HuH-7 (cell line): ENCODE measurements at regions not wholly inside any gene's neighbourhood (a gene's known extent, or its start where the extent isn't known, plus 50 kb on each side); places are given as distances from the start of the nearest gene placed in this dataset.
"Not testable (repeated sequence)": the region's sequence is repeated elsewhere in the genome, so short reads cannot be mapped to it uniquely, and the experiment has no call there.

Experiments used
- DNase-seq: peaks from one replicate; pipeline ENCODE4 v3.0.0; 2011; ENCODE audit warnings: low spot score

GRCh38 chr14:83830316-83830715 is 1699.6 kb upstream of the FLRT2 start:
- DNase-seq: no peak

DNA sequence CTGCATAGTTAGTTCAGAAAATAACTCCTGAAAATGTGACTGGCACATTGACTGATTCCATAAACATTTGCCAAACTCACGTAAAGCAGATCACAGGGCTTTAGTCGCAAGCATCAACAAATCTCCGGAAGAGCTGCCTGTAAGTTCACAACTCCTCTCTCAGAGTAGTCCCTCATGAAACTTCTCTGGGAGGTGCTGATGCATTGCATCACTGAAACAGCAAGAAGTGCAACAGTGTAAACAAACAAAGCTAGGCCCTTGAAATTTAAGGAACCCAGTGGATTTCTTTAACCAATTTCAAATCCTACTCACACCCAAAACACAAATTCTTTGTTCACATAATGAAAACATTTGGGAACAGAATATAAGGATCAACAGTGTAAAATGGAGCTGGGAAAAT is 1691.7 kb upstream of the FLRT2 start:
- DNase-seq: no peak

GRCh38 chr14:83842547-83842946 is 1687.4 kb upstream of the FLRT2 start:
- no peak for DNase-seq

- DNase-seq: no peak
These were observed 1682.8 kb upstream of the FLRT2 start for GRCh38 chr14:83847102-83847501.

DNA sequence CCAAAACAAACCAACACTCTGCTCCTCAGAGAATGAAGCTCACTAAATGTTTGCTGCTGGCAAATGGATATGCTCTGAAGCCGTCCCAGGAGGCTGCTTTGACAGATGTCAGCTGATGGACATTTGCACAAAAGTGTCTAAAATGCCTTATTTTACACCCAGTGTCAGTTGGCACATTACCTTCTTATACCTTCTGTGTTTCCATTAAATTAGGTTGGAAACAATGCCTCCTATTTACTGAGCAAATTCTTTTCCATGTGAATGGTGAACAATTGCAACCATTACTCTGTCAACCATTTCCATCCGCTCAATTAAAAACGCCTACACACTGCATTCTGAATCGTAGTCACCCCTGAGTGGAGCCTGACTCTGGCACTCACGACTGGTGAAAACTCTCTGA is 1679.9 kb upstream of the FLRT2 start:
- no peak for DNase-seq

DNA sequence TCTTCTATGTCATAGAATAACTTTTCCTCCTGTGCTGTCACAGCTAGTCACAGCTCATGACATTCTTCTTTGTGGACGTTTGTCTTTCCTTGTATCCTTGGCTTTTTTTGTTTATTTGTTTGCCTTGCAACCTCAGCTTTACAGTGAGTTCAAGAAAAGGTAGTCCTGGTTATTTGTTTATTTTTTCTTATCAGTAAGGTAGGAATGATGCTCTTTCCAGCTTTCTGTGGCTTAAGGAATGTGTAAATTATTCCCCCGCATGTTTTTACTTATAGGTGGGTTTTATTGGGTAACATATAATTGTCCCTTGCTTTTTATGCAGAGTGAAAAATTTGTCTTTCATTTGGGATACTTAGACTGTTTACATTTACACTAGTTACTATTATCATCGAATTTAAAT is 1673.6 kb upstream of the FLRT2 start:
- DNase-seq: no peak

- DNase-seq: no peak
These were observed 1669.3 kb upstream of the FLRT2 start for GRCh38 chr14:83860631-83861155.

DNA sequence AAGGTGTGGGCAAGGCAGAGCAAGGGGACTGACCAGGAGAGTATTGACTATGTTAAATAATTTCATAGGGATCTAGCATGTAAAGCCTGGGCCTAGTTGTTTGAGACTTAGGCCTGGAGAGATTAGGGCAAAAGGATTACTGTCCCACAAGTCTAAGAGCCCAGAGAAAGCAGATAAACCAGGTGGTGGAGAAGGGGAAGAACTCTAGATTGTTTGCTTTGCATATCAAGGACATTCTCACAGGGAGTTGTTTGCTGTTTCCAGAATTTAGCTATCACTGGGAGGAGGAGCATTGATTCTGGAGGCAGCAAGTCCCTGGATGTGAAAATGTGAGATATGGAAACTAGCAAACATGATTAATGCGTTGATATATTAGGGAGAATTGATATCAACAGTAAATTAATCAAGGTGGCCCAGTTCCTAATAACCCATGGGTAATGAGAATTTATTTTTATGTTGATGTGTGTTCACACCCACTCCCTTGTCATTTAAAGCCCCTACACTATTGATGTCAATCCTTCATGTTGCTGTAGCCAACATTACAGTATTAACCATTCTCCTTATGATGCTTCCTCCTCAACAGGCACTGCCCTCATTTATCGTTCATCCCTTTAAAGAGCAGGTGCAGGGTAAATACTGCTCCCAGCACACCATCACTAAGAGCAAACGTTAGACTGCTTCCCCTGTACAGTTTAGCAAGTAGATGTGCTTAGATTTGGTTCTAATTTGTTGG is 1666.7 kb upstream of the FLRT2 start:
- DNase-seq: no peak

- DNase-seq: no peak
These were observed 1665.8 kb upstream of the FLRT2 start for GRCh38 chr14:83864106-83864505.

- no peak for DNase-seq
These were observed 1662.2 kb upstream of the FLRT2 start for GRCh38 chr14:83867566-83868225.

GRCh38 chr14:83870546-83871270 is 1659.2 kb upstream of the FLRT2 start:
- no peak for DNase-seq

DNA sequence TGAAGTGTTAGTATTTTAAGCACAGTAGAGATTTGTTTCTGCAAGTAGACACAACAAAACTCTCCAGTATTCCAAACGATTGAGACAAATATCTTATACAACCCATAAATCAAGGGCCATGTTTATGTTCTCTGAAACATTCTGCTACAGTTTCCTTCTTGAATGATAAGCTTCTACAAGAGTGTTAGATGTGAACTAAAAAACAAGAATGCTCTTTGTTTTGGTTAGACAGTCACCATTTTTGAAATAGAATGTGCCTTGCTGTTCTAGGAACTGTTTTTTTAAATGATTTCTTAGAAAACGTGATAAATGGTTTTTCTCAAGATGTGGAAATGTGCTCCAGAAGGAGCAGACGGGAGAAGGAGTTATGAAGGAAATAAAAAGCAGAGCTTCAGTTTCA is 1656.3 kb upstream of the FLRT2 start:
- no peak for DNase-seq

- no peak for DNase-seq
These were observed 1655.3 kb upstream of the FLRT2 start for GRCh38 chr14:83874662-83875061.

DNA sequence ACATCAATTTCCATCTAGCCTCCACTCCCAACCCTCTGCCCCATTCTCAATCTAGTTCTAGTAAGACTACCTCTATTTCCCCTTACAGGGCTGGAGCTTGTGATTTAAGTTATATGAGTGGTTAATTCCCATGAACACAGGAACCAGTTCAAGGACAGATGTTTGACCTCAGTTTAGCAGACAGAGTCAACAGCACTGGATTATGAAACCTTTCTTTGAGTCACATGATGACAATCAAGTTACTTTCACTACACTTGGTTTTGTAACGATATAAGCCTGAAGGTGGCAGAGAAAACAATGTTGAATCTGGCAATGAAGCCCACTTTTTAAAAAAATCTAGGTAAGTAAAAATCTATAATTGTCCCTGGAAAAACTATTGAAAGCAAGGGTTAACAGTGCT is 1646.2 kb upstream of the FLRT2 start:
- DNase-seq: no peak

GRCh38 chr14:83885837-83886293 is 1644.1 kb upstream of the FLRT2 start:
- no peak for DNase-seq

GRCh38 chr14:83887866-83888265 is 1642.1 kb upstream of the FLRT2 start:
- DNase-seq: no peak

DNA sequence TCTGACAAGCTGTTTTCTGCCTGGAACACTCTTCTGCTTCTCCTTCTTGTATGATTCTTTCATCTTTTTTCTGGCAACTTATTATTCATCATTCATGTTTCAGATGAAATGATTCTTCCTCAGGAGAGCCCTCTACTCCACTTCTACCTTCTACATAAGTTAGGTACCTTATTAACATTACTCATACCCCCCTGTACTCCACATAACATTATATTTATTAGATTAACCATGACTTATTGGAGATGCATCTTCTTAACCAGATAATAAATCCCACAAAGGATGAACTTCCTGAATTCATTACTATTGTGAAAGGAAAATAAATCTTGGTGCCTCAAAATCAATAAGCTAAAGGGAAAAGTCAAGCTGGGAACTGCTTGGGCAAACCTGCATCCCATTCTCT is 1636.5 kb upstream of the FLRT2 start:
- DNase-seq: no peak

GRCh38 chr14:83894568-83894967 is 1635.4 kb upstream of the FLRT2 start:
- no peak for DNase-seq

GRCh38 chr14:83898558-83898957 is 1631.4 kb upstream of the FLRT2 start:
- not testable (repeated sequence) for DNase-seq

DNA sequence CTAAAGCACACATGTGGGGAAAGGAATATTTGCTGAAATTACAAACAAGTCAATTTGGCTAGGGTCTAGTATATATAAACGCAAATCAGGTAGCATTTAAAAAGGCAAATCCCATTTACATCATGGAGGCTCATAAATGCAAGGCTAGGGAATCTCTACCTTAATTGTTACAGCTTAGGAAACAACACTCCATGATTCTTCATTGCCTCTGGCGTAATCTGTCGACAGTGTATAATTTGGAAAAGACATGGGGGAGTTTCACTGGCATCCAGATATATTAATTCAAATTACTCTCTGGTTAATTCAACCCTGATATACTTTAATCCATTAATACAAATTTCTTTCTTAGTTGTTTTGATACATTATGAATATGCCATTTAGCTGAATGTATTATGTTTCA is 1630.2 kb upstream of the FLRT2 start:
- no peak for DNase-seq

GRCh38 chr14:83905157-83905556 is 1624.8 kb upstream of the FLRT2 start:
- DNase-seq: no peak

GRCh38 chr14:83908419-83908818 is 1621.5 kb upstream of the FLRT2 start:
- no peak for DNase-seq

DNA sequence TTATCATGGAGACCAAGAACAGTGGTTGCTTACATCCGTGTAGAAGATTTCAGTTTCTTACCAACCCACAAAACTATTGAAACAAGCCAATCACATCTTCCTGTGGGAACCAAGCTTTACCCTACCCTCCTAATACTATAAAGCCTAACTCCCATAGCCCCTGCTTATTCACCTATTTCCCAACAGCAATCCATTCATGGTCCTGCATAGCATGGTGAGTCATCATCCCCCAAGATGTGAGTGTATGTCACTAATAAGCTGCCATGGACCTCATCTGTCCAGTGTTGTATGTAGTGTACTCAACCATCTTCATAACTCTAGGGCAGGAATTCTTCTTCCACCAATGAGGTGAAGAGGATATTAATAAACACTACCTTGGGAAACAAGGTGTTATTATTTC is 1620.4 kb upstream of the FLRT2 start:
- DNase-seq: no peak
